Thyroid gland (tissue), 4 donors: ENCODE measurements at regions not wholly inside any gene's neighbourhood (a gene's known extent, or its start where the extent isn't known, plus 50 kb on each side); places are given as distances from the start of the nearest gene placed in this dataset.

Source experiments
- CTCF ChIP-seq, 6 experiments: fragments of 200-600 bp in 3 of 6; fragments of 450-650 bp in 3 of 6; sonication (generic) in 3 of 6; IDR thresholded peaks; one replicate each; pipeline ENCODE4 v1.5.1; 2016 to 2019; ENCODE audit warnings: antibody characterized with exemption in 6 of 6, mild to moderate bottlenecking in 2 of 6, inconsistent platforms in 1 of 6, moderate library complexity in 1 of 6
- POLR2A ChIP-seq, 2 donors: fragments of 450-650 bp; IDR thresholded peaks; one replicate each; pipeline ENCODE4 v1.6.1; 2017; ENCODE audit warnings: antibody characterized with exemption in 2 of 2, mild to moderate bottlenecking in 2 of 2, moderate library complexity in 1 of 2

GRCh38 chr3:77773084-77773483 lies 733.2 kb downstream of the ROBO2 start:
- TF ChIP-seq CTCF (IDR thresholded peaks at IDR 0.05) (no peak), POLR2A (IDR thresholded peaks at IDR 0.05) (no peak)
